Keratinocyte (primary cell): ENCODE measurements at regions not wholly inside any gene's neighbourhood (a gene's known extent, or its start where the extent isn't known, plus 50 kb on each side); places are given as distances from the start of the nearest gene placed in this dataset.

Experiments
- DNase-seq: peaks from one replicate; pipeline ENCODE4 v3.0.0-alpha.2; 2011; ENCODE audit warnings: low read depth, missing footprints, low spot score
- FAIRE-seq: peaks from 2 replicates; lab custom pipeline; 2011; peaks lifted over from hg19 to GRCh38; lab: Jason Lieb, UNC
- H2AFZ ChIP-seq: 2 replicates; pipeline ENCODE4 v1.6.0; 2012; ENCODE audit warnings: low read length, control low read depth, inconsistent platforms; ENCODE audit not compliant: control insufficient read depth
- H3K27ac ChIP-seq: 2 replicates; pipeline ENCODE4 v1.5.1; 2011; ENCODE audit warnings: low read length; ENCODE audit not compliant: control insufficient read depth, insufficient read depth
- H3K27me3 ChIP-seq: 3 replicates; pipeline ENCODE4 v1.6.0; 2011; ENCODE audit warnings: low read length; ENCODE audit not compliant: control insufficient read depth, insufficient read depth; ENCODE audit errors: extremely low read depth
- H3K36me3 ChIP-seq, 2 experiments: 2 replicates in 1 of 2; 3 replicates in 1 of 2; pipeline ENCODE4 v1.5.1; 2011; ENCODE audit warnings: low read length in 2 of 2, mild to moderate bottlenecking in 1 of 2; ENCODE audit not compliant: control insufficient read depth in 2 of 2, insufficient read depth in 2 of 2; ENCODE audit errors: extremely low read depth in 1 of 2
- H3K4me1 ChIP-seq: 3 replicates; pipeline ENCODE4 v1.5.1; 2011; ENCODE audit warnings: low read length; ENCODE audit not compliant: control insufficient read depth, insufficient read depth; ENCODE audit errors: extremely low read depth
- H3K4me2 ChIP-seq: 3 replicates; pipeline ENCODE4 v1.6.0; 2011; ENCODE audit warnings: low read depth, low read length; ENCODE audit not compliant: control insufficient read depth, insufficient read depth; ENCODE audit errors: extremely low read depth
- H3K4me3 ChIP-seq, 3 experiments: fragments of 200-600 bp in 1 of 3; sonication (generic) in 1 of 3; 2 replicates in 2 of 3; 3 replicates in 1 of 3; pipeline ENCODE4 v1.5.1; 2011 to 2016; ENCODE audit warnings: low read length in 3 of 3, mild to moderate bottlenecking in 3 of 3, control low read depth in 2 of 3, inconsistent platforms in 1 of 3, low read depth in 1 of 3, mixed read lengths in 1 of 3, mixed run types in 1 of 3, moderate library complexity in 1 of 3; ENCODE audit not compliant: control insufficient read depth in 2 of 3, insufficient read depth in 2 of 3; ENCODE audit errors: extremely low read depth in 1 of 3
- H3K79me2 ChIP-seq: 2 replicates; pipeline ENCODE4 v1.6.0; 2012; ENCODE audit warnings: low read length; ENCODE audit not compliant: control insufficient read depth, insufficient read depth
- H3K9ac ChIP-seq: 3 replicates; pipeline ENCODE4 v1.6.0; 2011; ENCODE audit warnings: low read length; ENCODE audit not compliant: control insufficient read depth, insufficient read depth; ENCODE audit errors: extremely low read depth
- H3K9me1 ChIP-seq: 3 replicates; pipeline ENCODE4 v1.6.0; 2011; ENCODE audit warnings: low read length; ENCODE audit not compliant: control insufficient read depth, insufficient read depth; ENCODE audit errors: extremely low read depth
- H3K9me3 ChIP-seq: 2 replicates; pipeline ENCODE4 v1.5.1; 2012; ENCODE audit warnings: low read depth, low read length; ENCODE audit not compliant: control insufficient read depth
- H4K20me1 ChIP-seq: 3 replicates; pipeline ENCODE4 v1.6.0; 2011; ENCODE audit warnings: low read length; ENCODE audit not compliant: control insufficient read depth, insufficient read depth; ENCODE audit errors: extremely low read depth
- CTCF ChIP-seq, 3 experiments: IDR thresholded peaks in 1 of 3; conservative IDR thresholded peaks in 1 of 3; optimal IDR thresholded peaks in 1 of 3; 2 replicates in 2 of 3; 3 replicates in 1 of 3; pipeline versions ENCODE3 to v1.5.1; 2011; ENCODE audit warnings: low read length in 3 of 3, mild to moderate bottlenecking in 3 of 3, moderate library complexity in 2 of 3, control low read depth in 1 of 3, inconsistent platforms in 1 of 3; ENCODE audit not compliant: insufficient read depth in 2 of 3; ENCODE audit errors: extremely low read depth in 1 of 3
- EZH2 ChIP-seq: IDR thresholded peaks from one replicate; pipeline ENCODE4 v1.6.1; 2012; ENCODE audit warnings: inconsistent platforms, mild to moderate bottlenecking, low read length, moderate library complexity
- dilution Hi-C: fragments of 300-500 bp; cut with MboI; formaldehyde crosslinking; loops from one replicate; pipeline ENCODE4 v1.7.0; 2020; ENCODE audit warnings: low sequenced_read_pairs; ENCODE audit not compliant: extremely low pct_ligation_motif_present

DNA sequence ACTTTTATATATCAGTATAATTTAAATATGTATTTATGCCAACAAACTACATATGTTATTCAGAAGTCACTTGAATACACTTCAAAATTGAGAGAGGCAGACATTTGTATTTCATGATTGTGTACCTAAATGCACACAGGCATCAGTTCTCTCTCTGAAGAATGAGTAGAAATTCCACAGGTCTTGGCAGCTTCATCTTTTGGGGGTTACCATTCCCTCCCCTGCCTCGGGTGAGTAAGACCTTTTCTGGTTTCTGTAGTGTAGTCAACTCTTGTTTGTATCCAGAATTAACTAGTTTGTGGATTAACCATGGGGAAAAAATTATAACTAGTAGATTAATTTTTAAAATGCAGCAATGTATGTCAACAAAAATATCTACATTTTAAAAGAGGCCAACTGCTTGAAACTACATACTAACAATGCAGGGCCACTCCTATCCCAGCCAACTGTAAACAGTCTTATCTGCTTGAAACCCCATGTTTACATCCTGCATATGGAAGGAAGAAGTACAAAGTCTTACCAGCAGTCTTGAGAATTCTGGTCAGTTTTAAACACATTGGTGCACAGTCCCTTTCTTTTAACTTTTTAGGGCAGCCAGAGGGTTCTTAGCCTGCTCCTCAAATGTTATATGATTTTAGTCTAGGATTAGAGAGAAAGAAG is 339.6 kb upstream of the KIF2A start:
- FAIRE-seq: no peak
- H3K27ac ChIP-seq: no peak overlapping the region
- dilution Hi-C loops: no loop called here

GRCh38 chr5:61966997-61967396 is 339.0 kb upstream of the KIF2A start:
- TF ChIP-seq CTCF (optimal IDR thresholded peaks at IDR 0.05 in 1 of 3, IDR thresholded peaks at IDR 0.05 in 1 of 3, conservative IDR thresholded peaks at IDR 0.05 in 1 of 3; ENCODE audit: extremely low read depth in 1 of 3, insufficient read depth in 2 of 3, low read length in 3 of 3): no peak
- no peak overlapping the region for H2AFZ ChIP-seq
- peaks cover 22% of the 10 kb centered on the region for H3K4me1 ChIP-seq
- H3K9me1 ChIP-seq: no peaks in the 10 kb centered on the region
- H3K27ac ChIP-seq: no peak overlapping the region
- H3K4me2 ChIP-seq: no peak overlapping the region
- DNase-seq (no peak), FAIRE-seq (no peak)
- dilution Hi-C loops: no loop called here
- H4K20me1 ChIP-seq: no peaks in the 10 kb centered on the region
- no peaks in the 10 kb centered on the region for H3K9me3 ChIP-seq
- H3K9ac ChIP-seq: no peak overlapping the region
- H3K79me2 ChIP-seq: no peaks in the 10 kb centered on the region
- H3K36me3 ChIP-seq: no peaks in the 10 kb centered on the region
- H3K4me3 ChIP-seq: no peak overlapping the region
- H3K27me3 ChIP-seq: no peaks in the 10 kb centered on the region

More for the DNA sequence above, 339.6 kb upstream of the KIF2A start:
- Histone ChIP-seq H3K4me2 (no peak overlapping the region), H3K4me3 (no peak overlapping the region), H2AFZ (no peak overlapping the region), H3K4me1 (peaks cover 22% of the 10 kb centered on the region), H4K20me1 (no peaks in the 10 kb centered on the region), H3K9me1 (no peaks in the 10 kb centered on the region), H3K9me3 (no peaks in the 10 kb centered on the region), H3K36me3 (no peaks in the 10 kb centered on the region), H3K27me3 (no peaks in the 10 kb centered on the region), H3K79me2 (no peaks in the 10 kb centered on the region), H3K9ac (no peak overlapping the region)
- no peak for TF ChIP-seq CTCF (optimal IDR thresholded peaks at IDR 0.05 in 1 of 3, IDR thresholded peaks at IDR 0.05 in 1 of 3, conservative IDR thresholded peaks at IDR 0.05 in 1 of 3; ENCODE audit: extremely low read depth in 1 of 3, insufficient read depth in 2 of 3, low read length in 3 of 3)
- no peak for TF ChIP-seq EZH2
- DNase-seq: no peak
